Neuronal stem cell (in vitro differentiated cells): ENCODE measurements at regions not wholly inside any gene's neighbourhood (a gene's known extent, or its start where the extent isn't known, plus 50 kb on each side); places are given as distances from the start of the nearest gene placed in this dataset.

Experiments
- DNase-seq: peaks from one replicate; pipeline ENCODE4 v3.0.0-alpha.2; 2013; ENCODE audit warnings: low spot score
- H2AFZ ChIP-seq: one replicate; pipeline ENCODE4 v1.6.1; 2013; ENCODE audit warnings: mild to moderate bottlenecking, low read length, inconsistent platforms
- H2AK5ac ChIP-seq: 2 replicates; pipeline ENCODE4 v1.6.1; 2013; ENCODE audit warnings: low read depth, mild to moderate bottlenecking, inconsistent platforms, low read length, moderate library complexity, mixed read lengths
- H2BK120ac ChIP-seq: 2 replicates; pipeline ENCODE4 v1.6.1; 2013; ENCODE audit warnings: low read depth, mild to moderate bottlenecking, inconsistent platforms, low read length, moderate library complexity, mixed read lengths
- H2BK12ac ChIP-seq: one replicate; pipeline ENCODE4 v1.6.1; 2013; ENCODE audit warnings: low read length, inconsistent platforms
- H2BK15ac ChIP-seq: 2 replicates; pipeline ENCODE4 v1.6.1; 2013; ENCODE audit warnings: mild to moderate bottlenecking, low read length, inconsistent platforms, mixed read lengths
- H2BK5ac ChIP-seq: one replicate; pipeline ENCODE4 v1.6.1; 2013; ENCODE audit warnings: inconsistent platforms, mild to moderate bottlenecking, low read length, moderate library complexity
- H3K14ac ChIP-seq: one replicate; pipeline ENCODE4 v1.6.1; 2013; ENCODE audit warnings: low read length, inconsistent platforms
- H3K18ac ChIP-seq: 2 replicates; pipeline ENCODE4 v1.6.1; 2013; ENCODE audit warnings: low read length, inconsistent platforms
- H3K23ac ChIP-seq: 2 replicates; pipeline ENCODE4 v1.6.1; 2013; ENCODE audit warnings: low read depth, mild to moderate bottlenecking, mixed read lengths, low read length, inconsistent platforms; ENCODE audit not compliant: poor library complexity
- H3K27ac ChIP-seq: replicated peaks from 3 replicates; pipeline ENCODE4 v1.5.1; 2013; ENCODE audit warnings: low read length, inconsistent platforms
- H3K27me3 ChIP-seq, 3 experiments: 2 replicates each; pipeline ENCODE4 v1.6.1; 2013; ENCODE audit warnings: low read length in 3 of 3, mild to moderate bottlenecking in 2 of 3, inconsistent platforms in 1 of 3, low read depth in 1 of 3, mixed read lengths in 1 of 3, moderate library complexity in 1 of 3; ENCODE audit not compliant: control insufficient read depth in 3 of 3, insufficient read depth in 3 of 3
- H3K36me3 ChIP-seq, 2 donors: replicated peaks in 1 of 2; 2 replicates each; pipeline ENCODE4 v1.6.1; 2013; ENCODE audit warnings: low read length in 2 of 2; ENCODE audit not compliant: control insufficient read depth in 2 of 2, insufficient read depth in 2 of 2
- H3K4ac ChIP-seq: 2 replicates; pipeline ENCODE4 v1.6.1; 2013; ENCODE audit warnings: inconsistent platforms, mild to moderate bottlenecking, low read length, moderate library complexity
- H3K4me1 ChIP-seq, 2 donors: 1 replicate in 1 of 2; 2 replicates in 1 of 2; pipeline ENCODE4 v1.6.1; 2013; ENCODE audit warnings: low read length in 2 of 2, low read depth in 1 of 2; ENCODE audit not compliant: control insufficient read depth in 2 of 2, insufficient read depth in 1 of 2
- H3K4me2 ChIP-seq: one replicate; pipeline ENCODE4 v1.6.1; 2013; ENCODE audit warnings: mild to moderate bottlenecking, low read length, inconsistent platforms; ENCODE audit not compliant: insufficient read depth, poor library complexity, severe bottlenecking
- H3K4me3 ChIP-seq, 2 donors: 2 replicates each; pipeline ENCODE4 v1.5.1; 2013; ENCODE audit warnings: low read length in 2 of 2, mild to moderate bottlenecking in 2 of 2, inconsistent platforms in 1 of 2, moderate library complexity in 1 of 2
- H3K79me1 ChIP-seq: one replicate; pipeline ENCODE4 v1.6.1; 2013; ENCODE audit warnings: low read depth, mild to moderate bottlenecking, inconsistent platforms, low read length, moderate library complexity
- H3K9ac ChIP-seq: one replicate; pipeline ENCODE4 v1.6.1; 2013; ENCODE audit warnings: mild to moderate bottlenecking, low read depth, low read length, inconsistent platforms; ENCODE audit not compliant: poor library complexity
- H3K9me3 ChIP-seq, 2 donors: replicated peaks in 1 of 2; 2 replicates each; pipeline versions ENCODE3 to v1.6.1; 2013; ENCODE audit warnings: low read length in 2 of 2, mild to moderate bottlenecking in 2 of 2, inconsistent platforms in 1 of 2, low read depth in 1 of 2, mixed read lengths in 1 of 2, moderate library complexity in 1 of 2; ENCODE audit not compliant: control insufficient read depth in 2 of 2, insufficient read depth in 1 of 2
- H4K8ac ChIP-seq: one replicate; pipeline ENCODE4 v1.6.1; 2013; ENCODE audit warnings: low read depth, mild to moderate bottlenecking, inconsistent platforms, low read length, moderate library complexity
- H4K91ac ChIP-seq: one replicate; pipeline ENCODE4 v1.6.1; 2013; ENCODE audit warnings: low read length, low read depth, mild to moderate bottlenecking, inconsistent platforms; ENCODE audit not compliant: poor library complexity
- WGBS, 2 donors: extraction: QIAGEN DNeasy Blood & Tissue Kit; methylation state at CpG; one replicate each; pipeline ENCODE4 v1.1.7; 2013; ENCODE audit warnings: missing lambda C conversion rate in 2 of 2, mixed read lengths in 1 of 2; ENCODE audit not compliant: insufficient read length in 2 of 2, insufficient replicate concordance in 1 of 2; ENCODE audit errors: extremely low coverage in 2 of 2; 5-methylcytosine and 5-hydroxymethylcytosine counted together

DNA sequence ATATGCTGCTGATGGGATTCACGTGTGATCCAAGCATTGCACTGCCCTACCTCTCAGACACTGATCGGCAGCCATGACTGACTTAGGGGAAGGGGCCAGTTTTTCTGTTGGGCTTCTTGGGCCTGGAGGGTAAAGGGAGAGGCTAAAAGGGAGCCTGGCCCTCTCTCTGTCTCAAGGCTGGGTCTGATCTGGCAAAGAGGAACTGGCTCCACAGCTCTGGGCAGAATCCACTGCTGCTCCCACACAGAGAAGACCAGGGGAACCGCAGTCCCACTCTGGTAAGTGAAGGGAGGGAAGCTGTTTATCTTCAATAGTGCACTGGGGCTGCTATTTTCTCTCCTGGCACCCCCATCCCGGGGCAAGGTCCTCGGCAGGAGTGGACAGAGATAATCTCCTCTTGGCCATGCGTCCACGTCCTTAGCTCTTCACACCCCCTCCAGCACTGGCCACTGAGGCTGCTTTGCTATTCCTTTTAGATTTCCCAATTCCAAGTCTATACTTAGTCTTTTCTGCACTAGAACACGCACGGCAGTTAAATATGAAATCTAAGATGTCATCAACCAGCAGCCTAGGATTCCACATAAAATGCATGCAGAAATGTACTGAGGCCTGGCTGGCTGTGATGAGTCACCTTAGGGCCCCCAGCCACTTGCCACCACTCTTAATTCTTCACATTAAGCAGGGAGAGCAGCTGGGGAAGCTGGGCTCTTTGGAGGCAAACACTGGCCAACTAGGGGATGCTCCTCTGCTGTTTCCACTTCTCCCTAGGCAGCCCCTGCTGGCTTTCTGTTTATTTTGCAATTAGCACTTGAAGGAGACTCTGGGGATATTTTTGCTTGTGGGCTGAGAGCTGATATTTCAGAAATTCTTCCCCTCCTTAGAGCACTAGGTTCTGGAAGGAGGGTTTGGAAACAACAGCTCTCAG lies 87.8 kb upstream of the ARMC2 start:
- Histone ChIP-seq H3K27me3 (peaks cover 0 to 40% (median 0%) of the 10 kb centered on the region in 3 experiments), H4K8ac (no peak overlapping the region), H2AFZ (no peak overlapping the region), H3K36me3 (no peaks in the 10 kb centered on the region), H3K4me2 (no peak overlapping the region), H3K14ac (no peak overlapping the region), H3K27ac (no peak overlapping the region), H3K4ac (no peak overlapping the region), H2BK15ac (no peak overlapping the region), H3K9ac (no peak overlapping the region), H3K4me3 (no peak overlapping the region), H3K18ac (peak overlapping the region; percentile 7), H3K23ac (no peak overlapping the region), H2BK5ac (no peak overlapping the region), H3K79me1 (no peaks in the 10 kb centered on the region), H3K4me1 (no peaks in the 10 kb centered on the region), H4K91ac (no peak overlapping the region), H2AK5ac (no peak overlapping the region), H2BK120ac (no peak overlapping the region), H3K9me3 (no peaks in the 10 kb centered on the region), H2BK12ac (no peak overlapping the region)
- no peak for DNase-seq
- no CpG with 5 or more reads among the region's 9 CpGs for WGBS, 2 donors

DNA sequence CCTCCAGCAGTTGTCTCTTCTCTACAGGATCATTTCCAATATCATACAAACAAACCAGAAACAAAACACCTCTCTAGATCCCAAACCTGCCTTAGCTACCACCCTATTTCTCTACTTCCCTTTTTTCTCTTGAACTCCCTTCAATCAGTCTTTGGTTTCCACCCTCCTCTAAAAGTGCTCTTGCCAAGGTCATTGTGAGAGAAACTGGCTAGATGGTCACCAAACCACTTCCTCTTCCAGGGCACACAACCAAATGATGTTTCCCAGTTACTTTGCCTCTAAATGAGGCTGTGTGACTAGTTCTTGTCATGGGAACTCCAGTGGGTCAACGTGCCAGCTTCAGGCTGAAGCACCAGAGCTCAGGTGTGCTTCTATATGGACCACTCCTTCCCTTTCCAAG lies 85.8 kb upstream of the ARMC2 start:
- H2AK5ac ChIP-seq, result no peak overlapping the region
- H3K4me2 ChIP-seq, result no peak overlapping the region
- no peak overlapping the region for H3K4me3 ChIP-seq
- H2BK15ac ChIP-seq, result no peak overlapping the region
- peaks cover 0 to 47% (median 2%) of the 10 kb centered on the region in 3 experiments for H3K27me3 ChIP-seq
- H3K23ac ChIP-seq, result no peak overlapping the region
- no peak overlapping the region for H3K14ac ChIP-seq
- H3K18ac ChIP-seq, result no peak overlapping the region
- H3K4ac ChIP-seq, result no peak overlapping the region
- DNase-seq, result no peak
- H3K4me1 ChIP-seq, result peaks cover 0 to 1% of the 10 kb centered on the region in 2 donors
- WGBS, 2 donors, result no CpG with 5 or more reads among the region's 1 CpG
- no peak overlapping the region for H2BK120ac ChIP-seq
- no peak overlapping the region for H2AFZ ChIP-seq
- H3K9ac ChIP-seq, result no peak overlapping the region
- no peak overlapping the region for H2BK12ac ChIP-seq
- H3K79me1 ChIP-seq, result no peaks in the 10 kb centered on the region
- no peak overlapping the region for H2BK5ac ChIP-seq
- H4K8ac ChIP-seq, result no peak overlapping the region
- no peaks in the 10 kb centered on the region for H3K9me3 ChIP-seq
- no peaks in the 10 kb centered on the region for H3K36me3 ChIP-seq
- H3K27ac ChIP-seq, result no peak overlapping the region
- no peak overlapping the region for H4K91ac ChIP-seq

- no CpG with 5 or more reads among the region's 10 CpGs for WGBS, 2 donors
- H3K14ac ChIP-seq, result no peak overlapping the region
- no peak overlapping the region for H3K4ac ChIP-seq
- no peak overlapping the region for H4K91ac ChIP-seq
- no peak overlapping the region for H2BK15ac ChIP-seq
- H3K4me2 ChIP-seq, result no peak overlapping the region
- no peak overlapping the region for H2BK120ac ChIP-seq
- DNase-seq, result no peak
- H4K8ac ChIP-seq, result no peak overlapping the region
- H3K27ac ChIP-seq, result no peak overlapping the region
- H3K9me3 ChIP-seq, result no peaks in the 10 kb centered on the region
- no peak overlapping the region for H2BK12ac ChIP-seq
- H3K36me3 ChIP-seq, result no peaks in the 10 kb centered on the region
- H3K23ac ChIP-seq, result no peak overlapping the region
- no peak overlapping the region for H3K18ac ChIP-seq
- H3K9ac ChIP-seq, result no peak overlapping the region
- H3K79me1 ChIP-seq, result no peaks in the 10 kb centered on the region
- peaks cover 0 to 52% (median 2%) of the 10 kb centered on the region in 3 experiments for H3K27me3 ChIP-seq
- no peak overlapping the region for H2BK5ac ChIP-seq
- no peak overlapping the region for H3K4me3 ChIP-seq
- peaks cover 0 to 13% of the 10 kb centered on the region in 2 donors for H3K4me1 ChIP-seq
- no peak overlapping the region for H2AK5ac ChIP-seq
- no peak overlapping the region for H2AFZ ChIP-seq
Observed at GRCh38 chr6:108763931-108764579, 84.2 kb upstream of the ARMC2 start.

DNA sequence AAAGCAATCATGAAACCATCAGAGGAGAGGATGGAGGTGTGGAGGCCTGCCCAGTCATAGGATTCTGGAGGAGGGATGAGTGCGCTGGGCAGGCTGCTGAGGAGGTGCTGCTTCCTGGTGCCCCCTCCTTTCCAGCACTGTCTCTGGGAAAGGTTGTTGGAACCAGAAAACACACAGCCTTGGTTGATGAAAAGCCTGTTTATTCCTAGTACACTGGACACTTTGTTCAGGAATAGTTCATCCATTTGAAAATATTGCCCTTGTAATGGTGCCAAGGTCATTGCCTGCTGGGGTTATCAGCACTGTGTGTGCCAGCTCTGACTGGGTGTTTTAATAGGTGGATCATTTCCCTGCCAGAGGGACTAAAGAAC lies 83.7 kb upstream of the ARMC2 start:
- H3K9ac ChIP-seq, result no peak overlapping the region
- no peak overlapping the region for H3K14ac ChIP-seq
- H3K4me2 ChIP-seq, result no peak overlapping the region
- no peak overlapping the region for H4K91ac ChIP-seq
- no peak overlapping the region for H3K4me3 ChIP-seq
- no peak overlapping the region for H2BK5ac ChIP-seq
- H4K8ac ChIP-seq, result no peak overlapping the region
- H2BK120ac ChIP-seq, result no peak overlapping the region
- no peak overlapping the region for H3K18ac ChIP-seq
- no peaks in the 10 kb centered on the region for H3K9me3 ChIP-seq
- no CpG with 5 or more reads among the region's 1 CpG for WGBS, 2 donors
- no peak overlapping the region for H2BK15ac ChIP-seq
- H3K79me1 ChIP-seq, result no peaks in the 10 kb centered on the region
- DNase-seq, result no peak
- no peaks in the 10 kb centered on the region for H3K36me3 ChIP-seq
- H3K4me1 ChIP-seq, result peaks cover 0 to 13% of the 10 kb centered on the region in 2 donors
- H3K4ac ChIP-seq, result no peak overlapping the region
- no peak overlapping the region for H3K23ac ChIP-seq
- no peak overlapping the region for H2BK12ac ChIP-seq
- no peak overlapping the region for H2AK5ac ChIP-seq
- H2AFZ ChIP-seq, result no peak overlapping the region
- H3K27ac ChIP-seq, result no peak overlapping the region
- peaks cover 0 to 50% (median 2%) of the 10 kb centered on the region in 3 experiments for H3K27me3 ChIP-seq
